ENCODE measurements at regions not wholly inside any gene's neighbourhood (a gene's known extent, or its start where the extent isn't known, plus 50 kb on each side); places are given as distances from the start of the nearest gene placed in this dataset.

DNA sequence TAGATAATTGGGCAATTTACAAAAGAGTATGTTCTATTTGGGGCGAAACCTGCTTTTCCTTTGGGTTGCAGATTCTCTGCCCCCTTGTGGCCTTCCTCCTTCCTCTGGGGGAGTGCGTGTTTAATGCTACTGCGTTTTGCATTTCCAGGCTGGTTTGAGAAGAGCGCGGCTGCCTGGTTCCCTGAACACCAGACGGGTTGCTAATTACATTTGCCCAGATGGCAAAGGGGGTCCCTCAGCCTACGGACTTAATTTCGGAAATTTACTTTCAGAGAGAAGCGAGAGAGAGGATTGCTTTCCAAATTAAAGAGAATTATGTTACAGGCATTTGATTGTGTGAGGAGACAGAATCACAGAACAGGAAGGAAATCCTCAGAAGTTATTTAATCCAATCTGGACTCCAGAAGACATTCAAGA lies 91.9 kb upstream of the JAZF1 start:
- Histone ChIP-seq H3K27me3 (ENCODE audit: control insufficient read depth, insufficient read depth, low read length) (no peaks in the 10 kb centered on the region; the same call in 1 of the 2 replicates), H3K4me3 (ENCODE audit: insufficient read depth, low read depth, low read length) (no peak overlapping the region; the same call in 1 of the 2 replicates), H2AK5ac (ENCODE audit: low read depth, low read length) (no peak overlapping the region), H2BK120ac (ENCODE audit: low read depth, low read length) (peak overlapping the region; percentile 66; the same call in 1 of the 2 replicates), H4K5ac (ENCODE audit: low read depth, low read length) (no peak overlapping the region), H2AFZ (replicated peaks; ENCODE audit: low read length, poor library complexity) (peak overlapping the region; percentile 72), H4K91ac (ENCODE audit: insufficient read depth, low read depth, low read length) (no peak overlapping the region), H4K8ac (ENCODE audit: low read depth in 2 of 2, low read length in 2 of 2) (no peak overlapping the region), H2BK20ac (ENCODE audit: low read depth, low read length) (peak overlapping the region; percentile 81), H3K36me3 (ENCODE audit: control insufficient read depth, insufficient read depth, low read length) (no peaks in the 10 kb centered on the region), H3K9me1 (ENCODE audit: insufficient read depth, low read length) (no peaks in the 10 kb centered on the region), H3K18ac (ENCODE audit: low read depth, low read length) (no peak overlapping the region; the same call in 1 of the 2 replicates), H3K9ac (ENCODE audit: low read depth, low read length) (0 out of 2 replicates have a peak overlapping the region, but pooled peaks have one; percentile 24), H3K4ac (ENCODE audit: low read depth, low read length) (no peak overlapping the region; the same call in 1 of the 2 replicates), H3K14ac (replicated peaks; ENCODE audit: low read depth, low read length) (peak overlapping the region; percentile 60; the same call in 1 of the 2 replicates), H3K23ac (ENCODE audit: low read depth, low read length) (no peak overlapping the region), H3K27ac (ENCODE audit: insufficient read depth, low read length) (no peak overlapping the region), H2BK5ac (ENCODE audit: low read depth, low read length, poor library complexity, severe bottlenecking) (no peak overlapping the region), H2AK9ac (replicated peaks; ENCODE audit: low read depth, low read length, poor library complexity) (no peak overlapping the region), H3K4me1 (ENCODE audit: control insufficient read depth, insufficient read depth, low read length) (no peaks in the 10 kb centered on the region), H3K9me3 (ENCODE audit: control insufficient read depth, insufficient read depth, low read length) (no peaks in the 10 kb centered on the region), H3K79me1 (ENCODE audit: low read depth in 1 of 2, low read length in 2 of 2) (no peaks in the 10 kb centered on the region), H3K56ac (ENCODE audit: extremely low read depth, insufficient read depth, low read length) (no peak overlapping the region), H2BK15ac (ENCODE audit: low read depth, low read length) (no peak overlapping the region; the same call in 2 of the 3 replicates), H3K4me2 (ENCODE audit: low read depth, low read length) (peak overlapping the region; percentile 87), H4K20me1 (ENCODE audit: insufficient read depth, low read length) (no peaks in the 10 kb centered on the region)
- POLR2A ChIA-PET (ENCODE audit: unreplicated experiment), result no interaction called here
- DNase-seq (peak; percentile 68), ATAC-seq (ENCODE audit: low read depth) (peak; percentile 96)
- intact Hi-C loops (cut with micrococcal nuclease), result loop anchor here (1.0 to 5.0 kb wide), 3 partner anchors 93 to 1075 kb away; no protein-coding TSS in a partner anchor
- no TSS peak for BruUV-seq (replicated peaks)
- no peak for TF ChIP-seq MAFK (IDR thresholded peaks at IDR 0.05; ENCODE audit: low read depth, low read length)
- TF ChIP-seq, protein P1, sequence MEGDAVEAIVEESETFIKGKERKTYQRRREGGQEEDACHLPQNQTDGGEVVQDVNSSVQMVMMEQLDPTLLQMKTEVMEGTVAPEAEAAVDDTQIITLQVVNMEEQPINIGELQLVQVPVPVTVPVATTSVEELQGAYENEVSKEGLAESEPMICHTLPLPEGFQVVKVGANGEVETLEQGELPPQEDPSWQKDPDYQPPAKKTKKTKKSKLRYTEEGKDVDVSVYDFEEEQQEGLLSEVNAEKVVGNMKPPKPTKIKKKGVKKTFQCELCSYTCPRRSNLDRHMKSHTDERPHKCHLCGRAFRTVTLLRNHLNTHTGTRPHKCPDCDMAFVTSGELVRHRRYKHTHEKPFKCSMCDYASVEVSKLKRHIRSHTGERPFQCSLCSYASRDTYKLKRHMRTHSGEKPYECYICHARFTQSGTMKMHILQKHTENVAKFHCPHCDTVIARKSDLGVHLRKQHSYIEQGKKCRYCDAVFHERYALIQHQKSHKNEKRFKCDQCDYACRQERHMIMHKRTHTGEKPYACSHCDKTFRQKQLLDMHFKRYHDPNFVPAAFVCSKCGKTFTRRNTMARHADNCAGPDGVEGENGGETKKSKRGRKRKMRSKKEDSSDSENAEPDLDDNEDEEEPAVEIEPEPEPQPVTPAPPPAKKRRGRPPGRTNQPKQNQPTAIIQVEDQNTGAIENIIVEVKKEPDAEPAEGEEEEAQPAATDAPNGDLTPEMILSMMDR (conservative IDR thresholded peaks at IDR 0.05; ENCODE audit: low read depth, low read length), result peak; percentile 65
- TF ChIP-seq CEBPB (IDR thresholded peaks at IDR 0.05; ENCODE audit: low read depth, low read length), result no peak
- no peak for TF ChIP-seq NFE2L2 (IDR thresholded peaks at IDR 0.05; ENCODE audit: low read depth, low read length)
- peak; percentile 63 for TF ChIP-seq SMC3 (IDR thresholded peaks at IDR 0.05; ENCODE audit: low read depth, low read length)
- peak; percentile 63 for TF ChIP-seq RAD21 (IDR thresholded peaks at IDR 0.05; ENCODE audit: low read length)
- dilution Hi-C loops (cut with HindIII; ENCODE audit: low sequenced_read_pairs, unreplicated experiment), result no loop called here
- in situ Hi-C loops (cut with MboI; ENCODE audit: low sequenced_read_pairs), result no loop called here
- CTCF ChIA-PET, result interaction anchor here (0.7 kb wide), 1 partner anchor 15 kb away, joined by 4 read pairs; no protein-coding TSS in a partner anchor
- WGBS, 2 experiments (ENCODE audit: extremely low coverage in 2 of 2, insufficient read length in 1 of 2), result no CpG with 5 or more reads among the region's 9 CpGs

Measured in IMR-90 (cell line).